H1 (cell line): ENCODE measurements at regions not wholly inside any gene's neighbourhood (a gene's known extent, or its start where the extent isn't known, plus 50 kb on each side); places are given as distances from the start of the nearest gene placed in this dataset.

ENCODE experiments used
- CTCF ChIA-PET: fragments of 300-600 bp; sonication (Branson Sonifier 250); formaldehyde crosslinking; loops from one replicate; lab custom pipeline; 2021; ENCODE audit not compliant: partially characterized antibody; lab: Charles Lee
- POLR2A ChIA-PET: fragments of 300-600 bp; sonication (Branson Sonifier 250); formaldehyde crosslinking; loops from one replicate; lab custom pipeline; 2021; ENCODE audit warnings: inconsistent platforms; ENCODE audit not compliant: partially characterized antibody; lab: Charles Lee
- DNase-seq, 2 experiments: peaks; one replicate each; pipeline versions ENCODE4 v3.0.0 to v3.0.0-alpha.2; 2010 to 2022; ENCODE audit warnings: low spot score in 2 of 2, low read depth in 1 of 2, mixed read lengths in 1 of 2
- FAIRE-seq: peaks from 2 replicates; lab custom pipeline; 2011; peaks lifted over from hg19 to GRCh38; lab: Jason Lieb, UNC
- H2AFZ ChIP-seq: 2 replicates; pipeline ENCODE4 v1.8.1; 2012; ENCODE audit warnings: low read length, inconsistent platforms
- H2AK5ac ChIP-seq: 2 replicates; pipeline ENCODE4 v1.6.1; 2013; ENCODE audit warnings: low read depth, low read length
- H2BK120ac ChIP-seq: replicated peaks from 2 replicates; pipeline ENCODE3; 2013; ENCODE audit warnings: low read depth, low read length, inconsistent platforms
- H2BK12ac ChIP-seq: 2 replicates; pipeline ENCODE4 v1.6.1; 2013; ENCODE audit warnings: low read depth, low read length
- H2BK15ac ChIP-seq: 2 replicates; pipeline ENCODE4 v1.6.1; 2013; ENCODE audit warnings: low read length
- H2BK20ac ChIP-seq: 2 replicates; pipeline ENCODE4 v1.6.1; 2013; ENCODE audit warnings: low read length
- H2BK5ac ChIP-seq: 2 replicates; pipeline ENCODE4 v1.6.1; 2013; ENCODE audit warnings: low read depth, low read length
- H3K14ac ChIP-seq: 2 replicates; pipeline ENCODE4 v1.6.1; 2013; ENCODE audit warnings: inconsistent platforms; ENCODE audit not compliant: insufficient read length
- H3K18ac ChIP-seq: 2 replicates; pipeline ENCODE4 v1.6.1; 2013; ENCODE audit warnings: low read length; ENCODE audit errors: extremely low read depth
- H3K23ac ChIP-seq: 2 replicates; pipeline ENCODE4 v1.6.1; 2013; ENCODE audit warnings: inconsistent platforms; ENCODE audit not compliant: insufficient read length
- H3K23me2 ChIP-seq: 2 replicates; pipeline ENCODE4 v1.6.1; 2013; ENCODE audit warnings: low read depth, low read length
- H3K27ac ChIP-seq: 2 replicates; pipeline ENCODE4 v1.6.1; 2011; ENCODE audit warnings: low read depth, low read length, inconsistent platforms
- H3K27me3 ChIP-seq, 4 experiments: replicated peaks in 1 of 4; 1 replicate in 1 of 4; 2 replicates in 3 of 4; pipeline versions ENCODE4 v1.6.1 to v1.8.1; 2011 to 2013; ENCODE audit warnings: low read length in 3 of 4, mild to moderate bottlenecking in 3 of 4, inconsistent platforms in 2 of 4, mixed read lengths in 2 of 4, moderate library complexity in 1 of 4; ENCODE audit not compliant: control insufficient read depth in 3 of 4, insufficient read depth in 3 of 4; ENCODE audit errors: extremely low read depth in 1 of 4
- H3K36me3 ChIP-seq, 4 experiments: 2 replicates each; pipeline versions ENCODE4 v1.6.1 to v1.8.1; 2011 to 2013; ENCODE audit warnings: mild to moderate bottlenecking in 4 of 4, low read length in 3 of 4, moderate library complexity in 2 of 4, control low read depth in 1 of 4, inconsistent platforms in 1 of 4; ENCODE audit not compliant: insufficient read depth in 4 of 4, control insufficient read depth in 2 of 4
- H3K4ac ChIP-seq: replicated peaks from 2 replicates; pipeline ENCODE3; 2013; ENCODE audit warnings: low read length, low read depth, mixed read lengths, inconsistent platforms; ENCODE audit not compliant: insufficient read length
- H3K4me1 ChIP-seq, 4 experiments: replicated peaks in 1 of 4; 1 replicate in 1 of 4; 2 replicates in 3 of 4; pipeline versions ENCODE4 v1.6.1 to v1.8.1; 2011 to 2013; ENCODE audit warnings: low read length in 3 of 4, inconsistent platforms in 2 of 4, mixed read lengths in 1 of 4; ENCODE audit not compliant: insufficient read depth in 4 of 4, control insufficient read depth in 3 of 4
- H3K4me2 ChIP-seq, 2 experiments: 2 replicates each; pipeline versions ENCODE4 v1.6.1 to v1.8.1; 2011 to 2013; ENCODE audit warnings: low read depth in 2 of 2, low read length in 2 of 2, control low read depth in 1 of 2, inconsistent platforms in 1 of 2, mild to moderate bottlenecking in 1 of 2; ENCODE audit not compliant: insufficient read depth in 1 of 2
- H3K4me3 ChIP-seq, 4 experiments: fragments of 200-600, 300-600 bp in 1 of 4; sonication (generic), shearing (Covaris generic), sonication (Bioruptor Twin) in 1 of 4; 2 replicates each; pipeline versions ENCODE4 v1.5.1 to v1.8.1; 2011 to 2016; ENCODE audit warnings: low read length in 4 of 4, low read depth in 3 of 4, control low read depth in 2 of 4, inconsistent platforms in 2 of 4, mild to moderate bottlenecking in 2 of 4, mixed read lengths in 1 of 4, moderate library complexity in 1 of 4; ENCODE audit not compliant: insufficient read depth in 2 of 4; ENCODE audit errors: extremely low read depth in 1 of 4
- H3K56ac ChIP-seq: replicated peaks from 2 replicates; pipeline ENCODE3; 2013; ENCODE audit warnings: low read depth, mild to moderate bottlenecking, mixed read lengths, low read length, inconsistent platforms; ENCODE audit not compliant: insufficient read length
- H3K79me1 ChIP-seq: 2 replicates; pipeline ENCODE4 v1.6.1; 2013; ENCODE audit warnings: low read depth, low read length, control low read depth
- H3K79me2 ChIP-seq, 2 experiments: 2 replicates each; pipeline versions ENCODE4 v1.6.1 to v1.8.1; 2012 to 2013; ENCODE audit warnings: low read length in 2 of 2, mild to moderate bottlenecking in 2 of 2, inconsistent platforms in 1 of 2; ENCODE audit not compliant: insufficient read depth in 2 of 2, control insufficient read depth in 1 of 2
- H3K9ac ChIP-seq, 4 experiments: replicated peaks in 1 of 4; 1 replicate in 1 of 4; 2 replicates in 3 of 4; pipeline versions ENCODE4 v1.6.1 to v1.8.1; 2011 to 2013; ENCODE audit warnings: low read depth in 3 of 4, low read length in 3 of 4, control low read depth in 2 of 4, mild to moderate bottlenecking in 2 of 4, moderate library complexity in 2 of 4, inconsistent platforms in 1 of 4; ENCODE audit errors: extremely low read depth in 1 of 4
- H3K9me3 ChIP-seq, 2 experiments: 2 replicates each; pipeline versions ENCODE4 v1.6.1 to v1.8.1; 2012 to 2013; ENCODE audit warnings: mild to moderate bottlenecking in 2 of 2, moderate library complexity in 2 of 2, control low read depth in 1 of 2, inconsistent platforms in 1 of 2, low read depth in 1 of 2, low read length in 1 of 2, mixed read lengths in 1 of 2; ENCODE audit not compliant: insufficient read depth in 2 of 2
- H4K20me1 ChIP-seq, 2 experiments: replicated peaks in 1 of 2; 2 replicates each; pipeline versions ENCODE3 to v1.8.1; 2011 to 2013; ENCODE audit warnings: inconsistent platforms in 2 of 2, low read length in 2 of 2, mild to moderate bottlenecking in 1 of 2; ENCODE audit not compliant: insufficient read depth in 2 of 2, control insufficient read depth in 1 of 2
- H4K5ac ChIP-seq: 2 replicates; pipeline ENCODE4 v1.6.1; 2013; ENCODE audit warnings: low read length, low read depth, mixed read lengths, inconsistent platforms; ENCODE audit not compliant: insufficient read length
- H4K8ac ChIP-seq: 2 replicates; pipeline ENCODE4 v1.8.0; 2013; ENCODE audit warnings: mild to moderate bottlenecking, moderate library complexity, low read length, inconsistent platforms; ENCODE audit not compliant: insufficient read depth; ENCODE audit errors: extremely low read depth
- H4K91ac ChIP-seq: replicated peaks from 2 replicates; pipeline ENCODE3; 2013; ENCODE audit warnings: low read length, mixed read lengths, inconsistent platforms; ENCODE audit not compliant: insufficient read length
- CBX5 ChIP-seq: fragments of 300-800, 300-1000 bp; sonication (generic); IDR thresholded peaks from 2 replicates; pipeline ENCODE4 v1.7.1; 2016; ENCODE audit warnings: antibody characterized with exemption, low read length, low read depth
- CEBPB ChIP-seq: IDR thresholded peaks from 2 replicates; pipeline ENCODE4 v1.6.1; 2012; ENCODE audit warnings: low read depth, low read length
- CHD1 ChIP-seq: IDR thresholded peaks from 2 replicates; pipeline ENCODE4 v1.6.1; 2012; ENCODE audit warnings: low read depth, low read length, improper control_type of control experiment
- CHD2 ChIP-seq: IDR thresholded peaks from 2 replicates; pipeline ENCODE4 v1.6.1; 2012; ENCODE audit warnings: low read length, improper control_type of control experiment
- E2F6 ChIP-seq: IDR thresholded peaks from 2 replicates; pipeline ENCODE4 v1.6.1; 2012; ENCODE audit warnings: inconsistent platforms
- JUN ChIP-seq: IDR thresholded peaks from 2 replicates; pipeline ENCODE4 v1.6.1; 2011; ENCODE audit warnings: low read depth, mild to moderate bottlenecking, improper control_type of control experiment, low read length
- JUND ChIP-seq: IDR thresholded peaks from 2 replicates; pipeline ENCODE4 v1.6.1; 2011; ENCODE audit warnings: mild to moderate bottlenecking, improper control_type of control experiment, low read length
- KDM1A ChIP-seq: fragments of 200-600, 300-600 bp; sonication (generic); IDR thresholded peaks from 2 replicates; pipeline ENCODE4 v1.7.1; 2016; ENCODE audit warnings: mild to moderate bottlenecking, low read length, borderline replicate concordance
- MAFK ChIP-seq: IDR thresholded peaks from 2 replicates; pipeline ENCODE4 v1.6.1; 2012; ENCODE audit warnings: low read depth, mild to moderate bottlenecking, improper control_type of control experiment, low read length
- RFX5 ChIP-seq: IDR thresholded peaks from 2 replicates; pipeline ENCODE4 v1.6.1; 2011; ENCODE audit warnings: low read depth, low read length, improper control_type of control experiment, borderline replicate concordance
- RNF2 ChIP-seq: fragments of 200-900, 300-1000 bp; sonication (generic); IDR thresholded peaks from 2 replicates; pipeline ENCODE4 v1.7.1; 2016; ENCODE audit warnings: borderline replicate concordance, low read depth, mild to moderate bottlenecking, antibody characterized with exemption, low read length; ENCODE audit not compliant: poor library complexity, severe bottlenecking; ENCODE audit errors: missing control alignments
- RXRA ChIP-seq: IDR thresholded peaks from 2 replicates; pipeline ENCODE4 v1.6.1; 2011; ENCODE audit warnings: low read depth, mild to moderate bottlenecking, low read length, moderate library complexity; ENCODE audit not compliant: insufficient read depth
- SAP30 ChIP-seq: fragments of 300-600 bp; sonication (generic); IDR thresholded peaks from 2 replicates; pipeline ENCODE4 v1.7.1; 2012; ENCODE audit warnings: low read length, moderate library complexity, mild to moderate bottlenecking, inconsistent platforms; ENCODE audit not compliant: insufficient read depth, insufficient replicate concordance
- SIRT6 ChIP-seq: IDR thresholded peaks from one replicate; pipeline ENCODE4 v1.7.1; 2012; ENCODE audit warnings: low read length, inconsistent platforms
- SP1 ChIP-seq: IDR thresholded peaks from 2 replicates; pipeline ENCODE4 v1.6.1; 2011; ENCODE audit warnings: low read depth, low read length
- WGBS, 2 experiments: shearing (Covaris generic) in 1 of 2; methylation state at CpG; one replicate each; pipeline versions ENCODE4 v1.1.6 to v1.1.7; 2013 to 2015; ENCODE audit warnings: low lambda C conversion rate in 2 of 2, mixed read lengths in 2 of 2, inconsistent platforms in 1 of 2, low coverage in 1 of 2, missing lambda C conversion rate in 1 of 2; ENCODE audit not compliant: insufficient replicate concordance in 2 of 2, insufficient coverage in 1 of 2, insufficient read length in 1 of 2; ENCODE audit errors: extremely low coverage in 1 of 2, missing lambda C conversion rate in 1 of 2; 5-methylcytosine and 5-hydroxymethylcytosine counted together

GRCh38 chr2:151049746-151050145 is 211.9 kb downstream of the RBM43 start:
- Histone ChIP-seq H2BK5ac (no peak overlapping the region), H3K56ac (no peak overlapping the region), H4K20me1 (no peaks in the 10 kb centered on the region), H3K23me2 (no peaks in the 10 kb centered on the region), H3K18ac (no peak overlapping the region), H2BK12ac (no peak overlapping the region), H3K79me1 (no peaks in the 10 kb centered on the region), H3K14ac (no peak overlapping the region), H3K79me2 (no peaks in the 10 kb centered on the region), H2BK15ac (no peak overlapping the region), H3K27me3 (no peaks in the 10 kb centered on the region), H3K23ac (no peak overlapping the region), H2BK20ac (no peak overlapping the region), H4K5ac (no peak overlapping the region), H4K91ac (no peak overlapping the region), H3K4me1 (no peaks in the 10 kb centered on the region), H2AFZ (no peak overlapping the region), H3K4me2 (no peak overlapping the region), H2BK120ac (no peak overlapping the region), H3K27ac (no peak overlapping the region), H4K8ac (no peak overlapping the region), H3K36me3 (no peaks in the 10 kb centered on the region), H2AK5ac (no peak overlapping the region), H3K9me3 (no peaks in the 10 kb centered on the region), H3K9ac (no peak overlapping the region), H3K4ac (no peak overlapping the region), H3K4me3 (no peak overlapping the region)
- CTCF ChIA-PET = interaction anchor here (0.6 to 3.7 kb wide), 8 partner anchors 9 to 650 kb away, joined by 3 to 30 read pairs (median 6); no protein-coding TSS in a partner anchor
- WGBS, 2 experiments = 96% methylated on average over 1 of the region's 1 CpG; no CpG with 5 or more reads in 1 of the 2 experiments
- POLR2A ChIA-PET = no interaction called here
- no peak for DNase-seq
- FAIRE-seq = no peak
- TF ChIP-seq KDM1A (no peak), SIRT6 (no peak), E2F6 (no peak), CHD1 (no peak), SP1 (no peak), SAP30 (no peak), CHD2 (no peak), RFX5 (no peak), RXRA (no peak), RNF2 (no peak), CBX5 (no peak), MAFK (no peak), CEBPB (no peak), JUN (no peak), JUND (no peak)
